T47D (cell line): ENCODE measurements at regions not wholly inside any gene's neighbourhood (a gene's known extent, or its start where the extent isn't known, plus 50 kb on each side); places are given as distances from the start of the nearest gene placed in this dataset.

ENCODE experiments used
- DNase-seq, 2 experiments: peaks; one replicate each; pipeline versions ENCODE4 v3.0.0 to v3.0.0-alpha.2; 2011 to 2012; ENCODE audit warnings: low read depth in 1 of 2, low spot score in 1 of 2
- JUND ChIP-seq: IDR thresholded peaks from 2 replicates; pipeline ENCODE4 v1.6.1; 2012; ENCODE audit warnings: low read depth
- in situ Hi-C: cut with HindIII; loops from 2 replicates; pipeline ENCODE4 v1.10.0; 2016; ENCODE audit warnings: low sequenced_read_pairs, low pct_unique_long_range_greater_than_20kb

DNA sequence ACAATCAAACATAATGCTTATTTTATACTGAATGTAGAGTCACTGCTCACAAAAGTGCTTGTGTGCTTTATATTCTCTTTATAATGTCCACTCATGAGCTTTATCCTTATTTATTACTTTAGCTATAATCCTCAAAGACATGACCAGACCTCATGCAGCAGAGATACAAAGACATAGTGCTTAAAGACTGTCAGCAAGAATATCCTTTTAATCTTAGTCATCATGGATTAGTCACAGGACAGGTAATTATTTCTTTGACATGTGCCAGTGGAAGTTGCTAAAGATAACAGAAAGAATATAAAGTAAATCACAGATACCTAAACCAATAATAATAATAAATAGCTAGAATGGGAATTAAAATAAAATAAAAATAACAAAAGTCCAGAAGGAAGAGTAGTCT, 707.5 kb downstream of the BCL11B start:
- TF ChIP-seq JUND, result no peak
- DNase-seq, result no peak

DNA sequence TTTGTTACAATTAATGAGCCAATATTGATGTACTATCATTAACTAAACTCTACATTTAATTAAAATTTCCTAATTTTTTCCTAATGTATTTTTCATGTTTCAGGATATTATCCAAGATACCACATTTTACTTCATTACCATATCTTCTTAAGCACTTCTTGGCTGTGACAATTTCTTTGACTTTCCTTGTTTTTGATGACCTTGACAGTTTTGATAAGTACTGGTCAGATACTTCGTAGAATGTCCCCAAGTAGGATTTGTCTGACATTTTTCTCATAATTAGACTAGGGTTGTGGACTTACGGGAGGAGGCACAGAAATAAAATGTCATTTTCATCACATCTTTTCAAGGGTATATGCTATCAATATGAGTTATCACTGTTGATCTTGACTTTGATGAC, 700.9 kb downstream of the BCL11B start:
- no peak for DNase-seq
- TF ChIP-seq JUND, result no peak
- in situ Hi-C loops, result no loop called here

More for the DNA sequence above, 707.5 kb downstream of the BCL11B start:
- in situ Hi-C loops, result no loop called here

DNA sequence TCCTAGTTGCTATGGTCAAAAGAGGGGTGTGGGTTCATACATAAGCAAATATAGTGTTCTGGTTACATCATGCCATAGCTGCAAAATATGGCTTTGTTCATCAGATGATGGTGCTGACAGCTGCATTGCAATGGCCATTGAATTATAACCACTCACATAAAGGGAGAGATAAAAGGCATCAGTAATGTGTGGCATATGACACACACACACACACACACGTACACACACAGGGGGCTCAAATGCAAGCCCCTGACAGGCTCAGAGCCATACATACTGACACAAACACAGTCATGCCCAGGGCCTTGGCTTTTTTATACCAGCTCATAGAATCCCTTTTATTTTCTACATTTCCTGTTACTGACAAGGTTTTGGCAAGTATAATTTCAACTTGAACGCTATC, 698.9 kb downstream of the BCL11B start:
- DNase-seq, result no peak
- TF ChIP-seq JUND, result no peak
- in situ Hi-C loops, result no loop called here

DNA sequence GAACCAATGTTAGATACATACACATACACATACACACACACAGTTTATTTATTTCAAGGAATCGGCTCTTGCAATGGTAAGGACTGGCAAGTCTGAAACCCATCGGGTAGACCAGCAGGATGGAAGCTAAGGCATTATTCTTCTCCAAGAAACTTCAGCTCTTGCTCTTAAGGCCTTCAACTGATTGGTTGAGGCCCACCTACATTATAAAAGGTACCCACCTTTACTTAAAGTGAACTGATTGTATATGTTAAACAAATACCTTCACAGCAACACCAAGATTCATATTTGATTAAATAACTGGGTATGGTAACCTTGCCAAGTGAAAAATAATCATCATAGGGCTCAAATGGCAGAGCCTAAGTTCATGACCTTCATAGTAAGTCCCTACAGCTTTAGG, 695.5 kb downstream of the BCL11B start:
- no peak for DNase-seq
- in situ Hi-C loops, result no loop called here
- no peak for TF ChIP-seq JUND

DNA sequence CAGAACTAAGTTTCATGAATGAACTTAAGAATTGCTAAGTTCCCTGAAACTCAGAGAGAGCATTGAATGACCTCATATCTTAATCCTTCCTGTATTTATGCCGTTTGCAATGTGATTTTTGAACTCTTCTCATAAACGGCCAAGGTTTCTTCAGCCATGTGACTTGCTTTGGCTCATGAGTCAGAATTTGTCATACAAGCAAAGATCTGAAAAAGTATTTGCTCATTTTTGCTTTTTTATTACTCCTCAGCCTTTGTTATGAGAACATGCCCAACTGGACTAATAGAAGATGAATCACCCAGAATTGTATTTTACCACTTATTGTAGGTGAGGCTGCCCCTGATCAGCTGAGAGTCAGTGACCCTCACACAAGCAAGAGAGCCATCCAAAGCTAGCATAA, 693.8 kb downstream of the BCL11B start:
- DNase-seq, result no peak
- in situ Hi-C loops, result no loop called here
- no peak for TF ChIP-seq JUND

DNA sequence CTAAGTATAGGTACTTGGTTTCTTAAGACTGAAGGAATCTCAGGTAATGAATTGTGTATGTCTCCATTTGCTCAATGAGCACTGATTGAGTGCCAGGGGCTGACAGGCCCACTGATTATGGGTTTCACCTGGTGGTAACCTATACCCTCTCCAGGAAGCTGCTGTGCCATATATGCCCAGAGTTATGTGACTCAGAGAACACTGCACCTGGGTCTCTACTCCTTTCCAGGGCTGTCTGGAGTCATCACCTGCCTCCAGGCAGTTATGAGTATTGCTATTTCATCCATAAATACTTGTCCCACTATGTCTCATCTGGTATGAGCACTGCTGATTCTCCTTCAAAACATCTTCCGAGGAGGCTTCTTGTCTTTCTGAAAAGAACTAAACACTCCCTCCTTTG, 692.9 kb downstream of the BCL11B start:
- TF ChIP-seq JUND, result no peak
- in situ Hi-C loops, result no loop called here
- no peak for DNase-seq

DNA sequence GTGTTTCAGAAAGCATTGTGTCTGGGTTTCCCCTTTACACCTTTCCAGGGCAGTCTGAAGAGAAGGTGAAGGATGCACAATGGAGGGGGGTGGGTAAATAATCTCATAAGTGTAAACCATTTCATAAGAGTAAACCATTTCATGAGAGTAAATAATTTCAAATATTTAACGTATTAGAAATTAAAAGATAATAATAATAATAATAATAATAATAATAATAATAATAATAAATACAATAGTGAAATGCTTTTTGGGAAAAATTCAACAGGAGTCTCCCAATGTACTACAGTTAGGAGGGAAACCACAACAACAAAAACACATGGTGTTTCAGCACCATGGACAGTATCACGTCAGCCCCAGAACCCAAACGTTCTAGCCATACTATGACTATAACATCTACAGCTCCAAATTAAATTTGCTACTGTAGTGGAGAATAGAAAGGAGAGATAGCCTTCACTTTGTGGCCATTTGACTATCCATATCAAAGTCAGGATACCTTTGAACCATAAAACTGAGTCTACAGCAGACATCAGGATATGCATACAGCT, 691.8 kb downstream of the BCL11B start:
- TF ChIP-seq JUND, result no peak
- DNase-seq, result peak; percentile 25 to 65
- in situ Hi-C loops, result no loop called here

DNA sequence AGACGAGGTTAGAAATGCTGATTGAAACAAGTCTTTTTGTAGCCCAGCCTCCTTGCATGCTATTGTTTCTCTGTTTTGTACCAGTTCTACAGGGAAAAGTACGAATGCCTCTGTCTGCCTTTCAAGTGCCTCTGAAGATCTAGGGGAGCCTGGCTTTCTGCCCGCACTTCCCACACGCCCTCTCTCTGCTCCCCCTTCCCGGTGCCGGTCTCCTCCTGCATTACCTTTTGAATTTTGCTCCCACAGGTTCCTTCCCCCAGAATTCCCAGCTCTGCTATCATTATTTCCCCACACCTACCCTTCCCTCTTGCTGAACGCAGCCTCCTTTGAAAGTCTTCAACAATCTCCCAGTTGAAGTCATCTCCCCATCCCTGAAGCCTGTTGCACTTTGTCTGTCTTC, 689.7 kb downstream of the BCL11B start:
- in situ Hi-C loops, result no loop called here
- DNase-seq, result no peak
- no peak for TF ChIP-seq JUND

DNA sequence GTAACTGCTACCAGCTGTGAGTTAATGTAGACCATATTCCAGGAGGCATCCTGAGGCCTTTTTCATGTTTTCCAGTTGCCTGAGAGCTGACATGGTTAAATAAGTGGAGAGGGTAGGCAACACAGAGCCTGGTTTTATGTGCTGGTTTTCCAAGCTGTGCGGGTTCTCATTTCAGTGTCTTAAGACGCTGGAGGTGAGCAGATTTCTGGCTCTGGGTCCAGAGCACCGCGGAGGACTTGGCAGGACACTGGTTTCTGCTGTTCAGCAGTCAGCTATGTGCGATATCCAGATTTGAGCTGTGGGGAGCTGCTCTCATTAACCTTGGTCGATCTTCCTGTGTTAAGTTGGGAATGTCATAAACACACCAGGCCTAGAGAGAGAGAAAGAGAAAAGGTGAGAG, 680.8 kb downstream of the BCL11B start:
- no peak for TF ChIP-seq JUND
- in situ Hi-C loops, result no loop called here
- DNase-seq, result no peak

DNA sequence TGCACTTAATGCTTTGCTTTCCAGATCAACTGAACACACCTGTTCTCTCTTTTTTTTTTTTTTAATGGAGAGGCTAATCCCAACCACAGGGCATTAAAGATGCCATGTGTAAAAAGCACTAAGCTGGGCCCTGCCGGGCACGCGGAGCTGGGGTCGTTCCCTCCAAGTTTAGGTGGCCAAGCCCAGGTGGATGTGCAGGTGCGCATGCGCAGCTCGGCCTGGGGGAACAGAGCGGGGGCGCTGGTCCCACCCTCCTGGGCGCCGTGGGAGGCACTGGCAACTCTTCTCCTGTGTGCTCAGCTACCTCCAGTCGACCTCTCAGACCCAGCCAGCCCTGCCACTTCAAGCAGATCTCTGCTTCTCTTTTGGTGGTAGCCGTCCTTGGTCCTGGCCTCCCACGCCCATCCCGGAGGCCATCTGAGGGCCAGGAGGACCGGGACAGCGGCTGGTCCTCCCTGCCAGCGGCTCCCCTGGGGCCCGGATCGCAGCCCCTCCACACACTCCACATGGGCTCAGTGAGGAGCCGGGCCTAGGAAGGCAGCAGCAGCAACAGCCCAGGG, 679.3 kb downstream of the BCL11B start:
- DNase-seq, result no peak
- TF ChIP-seq JUND, result no peak
- in situ Hi-C loops, result no loop called here

DNA sequence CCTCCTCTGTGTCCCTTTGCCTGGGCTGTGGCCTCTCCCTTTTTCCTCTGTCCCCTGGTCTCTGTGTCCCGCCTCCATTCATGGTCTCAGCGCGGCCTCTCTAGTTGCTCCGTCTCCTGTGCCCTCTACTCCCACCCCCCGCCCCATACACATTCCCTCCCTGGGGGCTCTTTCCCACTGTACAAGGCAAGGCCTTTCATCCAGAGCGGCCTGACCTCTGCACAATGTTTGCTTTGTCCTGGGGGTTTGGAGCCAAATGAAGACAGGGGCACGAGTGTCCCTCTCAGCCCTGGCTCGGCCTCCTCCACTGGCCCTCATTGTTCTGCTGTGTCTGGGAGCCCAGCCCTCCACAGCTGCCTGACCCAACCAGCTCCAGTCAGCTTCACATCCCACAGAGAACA, 678.6 kb downstream of the BCL11B start:
- in situ Hi-C loops, result no loop called here
- no peak for DNase-seq
- TF ChIP-seq JUND, result no peak

DNA sequence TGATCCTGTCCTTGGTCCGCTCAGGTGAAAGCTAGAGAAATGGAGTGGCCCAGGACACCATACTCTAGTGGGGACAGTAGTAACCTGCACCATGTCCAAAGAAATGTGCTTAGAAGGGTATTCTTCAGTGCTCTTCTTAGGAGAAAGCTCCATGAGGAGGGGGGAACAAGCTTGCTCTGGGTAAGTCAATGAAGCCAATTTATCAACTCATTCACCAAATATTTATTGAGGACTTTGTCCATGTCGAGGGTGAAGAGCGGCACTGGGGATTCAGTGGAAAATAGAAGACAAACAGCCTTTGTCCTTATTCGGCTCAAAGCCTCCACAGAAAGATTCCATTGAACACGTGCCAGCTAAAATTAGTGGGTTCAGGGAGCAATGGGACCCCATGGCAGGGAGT, 677.8 kb downstream of the BCL11B start:
- no peak for DNase-seq
- in situ Hi-C loops, result no loop called here
- no peak for TF ChIP-seq JUND

DNA sequence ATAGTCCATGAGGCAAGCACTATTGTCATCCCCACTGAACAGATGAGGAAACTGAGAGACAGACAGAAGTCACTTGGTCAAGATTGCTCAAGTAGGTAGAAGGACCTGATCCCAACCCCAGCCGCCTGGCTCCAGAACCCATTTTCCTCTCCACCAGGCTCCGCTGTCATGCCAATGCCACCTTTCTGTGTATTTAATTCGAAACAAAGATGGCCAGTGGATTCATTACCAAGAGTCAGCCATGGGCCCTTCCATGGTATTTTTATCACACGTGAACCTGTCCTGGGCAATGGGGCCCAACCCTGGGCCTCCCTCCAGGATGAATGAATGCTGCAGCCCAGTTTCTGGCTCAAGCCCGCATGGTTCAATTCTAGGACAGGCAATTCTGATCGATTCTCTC, 673.4 kb downstream of the BCL11B start:
- in situ Hi-C loops, result no loop called here
- DNase-seq, result no peak
- no peak for TF ChIP-seq JUND

DNA sequence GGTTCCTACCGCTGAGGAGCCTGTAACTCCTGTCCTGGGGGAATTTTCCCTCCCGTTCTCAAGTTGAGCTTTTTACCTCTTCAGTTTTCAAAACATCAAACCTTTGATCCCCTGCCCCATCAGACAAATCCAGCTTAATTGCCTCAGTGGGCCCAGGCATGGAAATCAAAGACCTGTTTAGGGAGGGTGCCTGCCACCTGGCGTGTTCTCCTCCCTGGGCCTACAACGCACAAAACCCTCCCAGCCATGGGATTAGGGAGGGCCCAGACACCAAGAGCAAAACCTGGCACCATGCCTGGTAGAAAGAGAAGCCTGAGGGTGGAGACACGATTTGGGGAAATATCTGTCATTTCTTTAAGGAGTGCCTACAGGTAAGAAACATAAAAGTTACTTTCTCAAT, 672.9 kb downstream of the BCL11B start:
- no peak for DNase-seq

More for the DNA sequence above, 672.9 kb downstream of the BCL11B start:
- in situ Hi-C loops, result no loop called here
- no peak for TF ChIP-seq JUND
